Fibroblast of the aortic adventitia (primary cell): ENCODE measurements at regions not wholly inside any gene's neighbourhood (a gene's known extent, or its start where the extent isn't known, plus 50 kb on each side); places are given as distances from the start of the nearest gene placed in this dataset.

Experiments used
- DNase-seq: peaks from one replicate; pipeline ENCODE4 v3.0.0-alpha.2; 2010; ENCODE audit warnings: low read depth
- H3K4me3 ChIP-seq: 2 replicates; pipeline ENCODE4 v1.5.1; 2011; ENCODE audit warnings: low read depth, mild to moderate bottlenecking, control low read depth, low read length, moderate library complexity
- TF ChIP-seq, protein P1 (sequence below): IDR thresholded peaks from 2 replicates; pipeline ENCODE4 v1.5.1; 2011; ENCODE audit warnings: mild to moderate bottlenecking, low read length, control low read depth, inconsistent platforms; ENCODE audit not compliant: insufficient read depth

GRCh38 chr11:109343242-109343641 lies 78.7 kb upstream of the C11orf87 start:
- TF ChIP-seq, protein P1, sequence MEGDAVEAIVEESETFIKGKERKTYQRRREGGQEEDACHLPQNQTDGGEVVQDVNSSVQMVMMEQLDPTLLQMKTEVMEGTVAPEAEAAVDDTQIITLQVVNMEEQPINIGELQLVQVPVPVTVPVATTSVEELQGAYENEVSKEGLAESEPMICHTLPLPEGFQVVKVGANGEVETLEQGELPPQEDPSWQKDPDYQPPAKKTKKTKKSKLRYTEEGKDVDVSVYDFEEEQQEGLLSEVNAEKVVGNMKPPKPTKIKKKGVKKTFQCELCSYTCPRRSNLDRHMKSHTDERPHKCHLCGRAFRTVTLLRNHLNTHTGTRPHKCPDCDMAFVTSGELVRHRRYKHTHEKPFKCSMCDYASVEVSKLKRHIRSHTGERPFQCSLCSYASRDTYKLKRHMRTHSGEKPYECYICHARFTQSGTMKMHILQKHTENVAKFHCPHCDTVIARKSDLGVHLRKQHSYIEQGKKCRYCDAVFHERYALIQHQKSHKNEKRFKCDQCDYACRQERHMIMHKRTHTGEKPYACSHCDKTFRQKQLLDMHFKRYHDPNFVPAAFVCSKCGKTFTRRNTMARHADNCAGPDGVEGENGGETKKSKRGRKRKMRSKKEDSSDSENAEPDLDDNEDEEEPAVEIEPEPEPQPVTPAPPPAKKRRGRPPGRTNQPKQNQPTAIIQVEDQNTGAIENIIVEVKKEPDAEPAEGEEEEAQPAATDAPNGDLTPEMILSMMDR, result no peak
- no peak overlapping the region for H3K4me3 ChIP-seq
- DNase-seq, result no peak

DNA sequence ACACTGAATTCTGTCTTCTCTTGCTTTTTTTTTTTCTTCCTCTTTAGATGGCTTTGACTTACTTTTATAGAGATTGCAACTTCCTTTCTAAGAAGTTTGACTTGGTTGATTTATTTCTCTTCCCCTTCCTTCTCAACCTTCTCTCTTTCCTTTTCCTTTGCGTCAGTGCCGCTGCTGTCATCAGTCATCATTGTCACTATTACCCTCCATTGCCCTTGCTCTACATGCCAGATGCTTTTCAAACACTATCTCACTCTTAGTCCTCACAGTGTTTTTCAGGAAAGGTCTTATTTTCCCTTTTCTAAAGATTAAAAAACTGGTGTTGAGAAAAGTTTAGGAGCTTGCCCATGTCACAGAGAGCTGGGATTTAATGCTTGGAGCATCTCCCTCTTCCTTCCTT lies 74.7 kb upstream of the C11orf87 start:
- no peak overlapping the region for H3K4me3 ChIP-seq
- no peak for DNase-seq
- TF ChIP-seq, protein P1, result no peak

GRCh38 chr11:109349276-109350080 lies 72.5 kb upstream of the C11orf87 start:
- TF ChIP-seq, protein P1, result no peak
- no peak overlapping the region for H3K4me3 ChIP-seq

DNA sequence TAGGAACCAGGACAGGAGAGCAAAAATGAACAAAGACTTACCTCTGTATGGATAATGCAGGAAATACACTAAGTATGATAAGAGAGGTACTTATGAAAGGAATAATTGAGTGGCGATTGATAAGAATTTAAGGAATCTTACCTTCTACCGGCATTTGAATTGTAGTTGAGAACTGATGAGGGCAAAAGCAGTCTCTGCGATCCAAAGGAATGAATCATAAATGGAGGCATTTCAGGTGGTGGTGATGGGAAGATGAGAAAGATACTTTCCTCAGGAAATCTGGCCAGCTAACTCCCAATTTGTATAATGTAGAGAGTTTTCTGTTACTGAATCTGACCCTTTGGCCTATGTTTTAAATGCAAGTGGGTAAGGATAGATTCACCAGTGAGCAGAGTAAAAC lies 71.9 kb upstream of the C11orf87 start:
- no peak for DNase-seq
- no peak overlapping the region for H3K4me3 ChIP-seq
- TF ChIP-seq, protein P1, result no peak

More at GRCh38 chr11:109349276-109350080, 72.5 kb upstream of the C11orf87 start:
- DNase-seq, result no peak

GRCh38 chr11:109362059-109362458 lies 59.9 kb upstream of the C11orf87 start:
- TF ChIP-seq, protein P1, result no peak
- H3K4me3 ChIP-seq, result no peak overlapping the region
- DNase-seq, result no peak

DNA sequence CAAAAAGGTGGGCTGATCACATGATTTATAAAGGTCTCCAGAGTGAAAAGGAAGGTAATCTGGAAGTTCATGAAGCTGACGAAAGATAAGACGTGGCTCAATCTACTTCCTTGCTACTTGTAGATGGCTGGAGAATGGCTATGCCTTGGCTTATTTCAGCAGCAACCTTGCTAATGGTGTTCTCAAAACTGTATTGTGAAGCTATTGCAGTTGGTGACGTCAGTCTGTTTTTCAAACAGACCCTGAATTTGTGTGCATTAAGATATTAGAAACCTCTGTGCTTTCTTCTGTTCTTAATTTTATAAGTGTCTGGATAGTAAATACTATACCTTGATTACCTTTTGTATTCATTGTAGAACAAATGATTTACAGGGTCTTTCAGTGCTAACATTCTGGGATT lies 58.3 kb upstream of the C11orf87 start:
- H3K4me3 ChIP-seq, result no peak overlapping the region
- DNase-seq, result no peak

More for the DNA sequence above, 58.3 kb upstream of the C11orf87 start:
- TF ChIP-seq, protein P1, result no peak
